ENCODE measurements at regions not wholly inside any gene's neighbourhood (a gene's known extent, or its start where the extent isn't known, plus 50 kb on each side); places are given as distances from the start of the nearest gene placed in this dataset.
"Not testable (repeated sequence)": the region's sequence is repeated elsewhere in the genome, so short reads cannot be mapped to it uniquely, and the experiment has no call there.

- Mint-ChIP-seq H3K27ac (no peak overlapping the region), H3K9me3 (no peaks in the 10 kb centered on the region), H3K4me1 (ENCODE audit: low read depth) (no peaks in the 10 kb centered on the region), H3K4me3 (no peak overlapping the region), H3K27me3 (ENCODE audit: low read depth) (no peaks in the 10 kb centered on the region), H3K36me3 (ENCODE audit: low read depth) (no peaks in the 10 kb centered on the region)
Measured at GRCh38 chr2:65955259-65955658, 479.7 kb upstream of the MEIS1 start.

GRCh38 chr2:65952966-65953761 is 481.8 kb upstream of the MEIS1 start:
- Mint-ChIP-seq H3K9me3 (no peaks in the 10 kb centered on the region), H3K27me3 (ENCODE audit: low read depth) (no peaks in the 10 kb centered on the region), H3K4me3 (no peak overlapping the region), H3K36me3 (ENCODE audit: low read depth) (no peaks in the 10 kb centered on the region), H3K4me1 (ENCODE audit: low read depth) (no peaks in the 10 kb centered on the region), H3K27ac (no peak overlapping the region)

- H3K27me3 Mint-ChIP-seq (ENCODE audit: low read depth), result no peaks in the 10 kb centered on the region
- H3K27ac Mint-ChIP-seq, result no peak overlapping the region
- no peaks in the 10 kb centered on the region for H3K36me3 Mint-ChIP-seq (ENCODE audit: low read depth)
- no peaks in the 10 kb centered on the region for H3K4me1 Mint-ChIP-seq (ENCODE audit: low read depth)
- H3K4me3 Mint-ChIP-seq, result no peak overlapping the region
- no peaks in the 10 kb centered on the region for H3K9me3 Mint-ChIP-seq
Measured at GRCh38 chr2:65944213-65944612, 490.7 kb upstream of the MEIS1 start.

- no peak overlapping the region for H3K4me3 Mint-ChIP-seq
- no peaks in the 10 kb centered on the region for H3K36me3 Mint-ChIP-seq (ENCODE audit: low read depth)
- no peaks in the 10 kb centered on the region for H3K9me3 Mint-ChIP-seq
- H3K27ac Mint-ChIP-seq, result no peak overlapping the region
- no peaks in the 10 kb centered on the region for H3K27me3 Mint-ChIP-seq (ENCODE audit: low read depth)
- H3K4me1 Mint-ChIP-seq (ENCODE audit: low read depth), result no peaks in the 10 kb centered on the region
Measured at GRCh38 chr2:65943099-65943786, 491.7 kb upstream of the MEIS1 start.

GRCh38 chr2:65940856-65941255 is 494.1 kb upstream of the MEIS1 start:
- H3K4me3 Mint-ChIP-seq, result no peak overlapping the region
- no peaks in the 10 kb centered on the region for H3K27me3 Mint-ChIP-seq (ENCODE audit: low read depth)
- H3K27ac Mint-ChIP-seq, result no peak overlapping the region
- no peaks in the 10 kb centered on the region for H3K4me1 Mint-ChIP-seq (ENCODE audit: low read depth)
- H3K9me3 Mint-ChIP-seq, result no peaks in the 10 kb centered on the region
- H3K36me3 Mint-ChIP-seq (ENCODE audit: low read depth), result no peaks in the 10 kb centered on the region

- no peaks in the 10 kb centered on the region for H3K27me3 Mint-ChIP-seq (ENCODE audit: low read depth)
- no peaks in the 10 kb centered on the region for H3K9me3 Mint-ChIP-seq
- no peaks in the 10 kb centered on the region for H3K4me1 Mint-ChIP-seq (ENCODE audit: low read depth)
- no peak overlapping the region for H3K27ac Mint-ChIP-seq
- H3K4me3 Mint-ChIP-seq, result no peak overlapping the region
- H3K36me3 Mint-ChIP-seq (ENCODE audit: low read depth), result no peaks in the 10 kb centered on the region
Measured at GRCh38 chr2:65939687-65940086, 495.2 kb upstream of the MEIS1 start.

- no peaks in the 10 kb centered on the region for H3K27me3 Mint-ChIP-seq (ENCODE audit: low read depth)
- no peaks in the 10 kb centered on the region for H3K36me3 Mint-ChIP-seq (ENCODE audit: low read depth)
- H3K27ac Mint-ChIP-seq, result no peak overlapping the region
- no peaks in the 10 kb centered on the region for H3K4me1 Mint-ChIP-seq (ENCODE audit: low read depth)
- H3K4me3 Mint-ChIP-seq, result no peak overlapping the region
- H3K9me3 Mint-ChIP-seq, result no peaks in the 10 kb centered on the region
Measured at GRCh38 chr2:65937379-65938160, 497.4 kb upstream of the MEIS1 start.

GRCh38 chr2:65934992-65935629 is 499.8 kb upstream of the MEIS1 start:
- Mint-ChIP-seq H3K27me3 (ENCODE audit: low read depth) (no peaks in the 10 kb centered on the region), H3K4me1 (ENCODE audit: low read depth) (no peaks in the 10 kb centered on the region), H3K27ac (no peak overlapping the region), H3K9me3 (no peaks in the 10 kb centered on the region), H3K4me3 (no peak overlapping the region), H3K36me3 (ENCODE audit: low read depth) (no peaks in the 10 kb centered on the region)

GRCh38 chr2:65932571-65932970 is 500.2 kb upstream of the SPRED2 start:
- H3K27ac Mint-ChIP-seq, result no peak overlapping the region

GRCh38 chr2:65931056-65931455 is 498.7 kb upstream of the SPRED2 start:
- no peak overlapping the region for H3K4me3 Mint-ChIP-seq
- H3K36me3 Mint-ChIP-seq (ENCODE audit: low read depth), result no peaks in the 10 kb centered on the region
- H3K4me1 Mint-ChIP-seq (ENCODE audit: low read depth), result no peaks in the 10 kb centered on the region

More at GRCh38 chr2:65932571-65932970, 500.2 kb upstream of the SPRED2 start:
- Mint-ChIP-seq H3K4me1 (ENCODE audit: low read depth) (no peaks in the 10 kb centered on the region), H3K9me3 (no peaks in the 10 kb centered on the region), H3K4me3 (no peak overlapping the region), H3K36me3 (ENCODE audit: low read depth) (no peaks in the 10 kb centered on the region), H3K27me3 (ENCODE audit: low read depth) (no peaks in the 10 kb centered on the region)

GRCh38 chr2:65930259-65930658 is 497.9 kb upstream of the SPRED2 start:
- H3K27ac Mint-ChIP-seq, result no peak overlapping the region
- H3K9me3 Mint-ChIP-seq, result no peaks in the 10 kb centered on the region
- no peaks in the 10 kb centered on the region for H3K36me3 Mint-ChIP-seq (ENCODE audit: low read depth)
- no peak overlapping the region for H3K4me3 Mint-ChIP-seq
- H3K27me3 Mint-ChIP-seq (ENCODE audit: low read depth), result no peaks in the 10 kb centered on the region
- no peaks in the 10 kb centered on the region for H3K4me1 Mint-ChIP-seq (ENCODE audit: low read depth)

More at GRCh38 chr2:65931056-65931455, 498.7 kb upstream of the SPRED2 start:
- no peaks in the 10 kb centered on the region for H3K27me3 Mint-ChIP-seq (ENCODE audit: low read depth)
- no peaks in the 10 kb centered on the region for H3K9me3 Mint-ChIP-seq
- H3K27ac Mint-ChIP-seq, result no peak overlapping the region

- not testable (repeated sequence) for H3K4me3 Mint-ChIP-seq; H3K4me1 Mint-ChIP-seq (ENCODE audit: low read depth); H3K9me3 Mint-ChIP-seq; H3K36me3 Mint-ChIP-seq (ENCODE audit: low read depth); H3K27ac Mint-ChIP-seq; H3K27me3 Mint-ChIP-seq (ENCODE audit: low read depth)
Measured at GRCh38 chr2:65929664-65930063, 497.3 kb upstream of the SPRED2 start.

GRCh38 chr2:65922794-65923193 is 490.4 kb upstream of the SPRED2 start:
- H3K4me3 Mint-ChIP-seq, result no peak overlapping the region
- H3K9me3 Mint-ChIP-seq, result no peaks in the 10 kb centered on the region
- no peaks in the 10 kb centered on the region for H3K36me3 Mint-ChIP-seq (ENCODE audit: low read depth)
- H3K4me1 Mint-ChIP-seq (ENCODE audit: low read depth), result no peaks in the 10 kb centered on the region
- no peak overlapping the region for H3K27ac Mint-ChIP-seq
- no peaks in the 10 kb centered on the region for H3K27me3 Mint-ChIP-seq (ENCODE audit: low read depth)

- H3K9me3 Mint-ChIP-seq, result no peaks in the 10 kb centered on the region
- H3K36me3 Mint-ChIP-seq (ENCODE audit: low read depth), result no peaks in the 10 kb centered on the region
- no peaks in the 10 kb centered on the region for H3K27me3 Mint-ChIP-seq (ENCODE audit: low read depth)
- no peak overlapping the region for H3K27ac Mint-ChIP-seq
- H3K4me3 Mint-ChIP-seq, result no peak overlapping the region
- H3K4me1 Mint-ChIP-seq (ENCODE audit: low read depth), result no peaks in the 10 kb centered on the region
Measured at GRCh38 chr2:65922030-65922429, 489.6 kb upstream of the SPRED2 start.
